ENCODE measurements at regions not wholly inside any gene's neighbourhood (a gene's known extent, or its start where the extent isn't known, plus 50 kb on each side); places are given as distances from the start of the nearest gene placed in this dataset.

DNA sequence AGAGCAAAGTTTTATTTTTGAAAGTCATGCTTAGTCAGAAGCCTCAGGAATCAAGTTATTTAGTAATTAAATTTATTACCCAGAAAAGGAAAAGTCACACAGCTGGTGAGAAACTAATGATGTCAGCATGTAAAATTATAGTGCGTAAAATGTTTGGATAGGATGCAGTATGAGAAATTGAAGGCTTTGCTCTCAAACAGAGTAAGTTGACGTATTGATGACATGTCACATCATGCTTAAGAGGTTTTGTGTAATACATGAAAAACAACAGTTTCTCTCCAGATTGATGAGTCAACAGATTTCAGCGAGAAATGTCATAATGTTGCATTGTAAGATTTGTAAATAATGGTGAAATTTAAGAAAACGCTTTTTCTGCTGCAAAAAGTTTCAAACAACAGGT, 769.8 kb downstream of the METTL15 start:
- no peak for TF ChIP-seq ZNF274 (IDR thresholded peaks at IDR 0.05; ENCODE audit: low read depth, low read length)
- TF ChIP-seq SUZ12 (IDR thresholded peaks at IDR 0.05; ENCODE audit: extremely low read depth, insufficient read depth, insufficient read length) = no peak
- no peak for TF ChIP-seq YY1 (IDR thresholded peaks at IDR 0.05; ENCODE audit: insufficient read depth, insufficient read length)
- Histone ChIP-seq H3K36me3 (ENCODE audit: insufficient read depth, insufficient read length, low read length) (no peaks in the 10 kb centered on the region), H3K4me3 (ENCODE audit: insufficient read length, low read depth) (no peak overlapping the region), H3K9ac (ENCODE audit: insufficient read length, low read depth) (no peak overlapping the region), H3K4me1 (ENCODE audit: insufficient read depth, insufficient read length) (no peaks in the 10 kb centered on the region), H3K9me3 (ENCODE audit: insufficient read depth, low read length) (no peaks in the 10 kb centered on the region), H3K27me3 (ENCODE audit: insufficient read depth, insufficient read length) (no peaks in the 10 kb centered on the region)
- no peak for DNase-seq (ENCODE audit: low read depth, low spot score)

DNA sequence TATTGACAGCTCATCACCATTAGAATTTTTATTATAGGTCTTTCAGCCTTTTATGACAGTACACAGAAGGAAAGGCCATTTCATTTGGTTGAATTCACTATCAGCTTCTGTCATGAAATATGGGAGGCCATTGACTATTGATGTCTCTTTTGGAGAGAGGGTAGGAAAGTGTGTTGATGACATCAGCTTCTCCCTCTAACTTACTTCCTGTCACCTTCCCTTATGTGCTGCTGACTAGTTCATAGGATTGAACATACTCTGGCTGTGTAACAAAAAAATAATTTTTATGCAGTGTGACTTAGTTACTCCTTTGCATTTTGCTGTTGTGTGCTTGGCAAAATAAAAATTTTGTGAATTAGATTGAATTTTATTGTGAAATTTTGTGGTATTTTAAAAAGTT, 769.2 kb downstream of the METTL15 start:
- no peak for DNase-seq (ENCODE audit: low read depth, low spot score)
- Histone ChIP-seq H3K4me3 (ENCODE audit: insufficient read length, low read depth) (no peak overlapping the region), H3K36me3 (ENCODE audit: insufficient read depth, insufficient read length, low read length) (no peaks in the 10 kb centered on the region), H3K9me3 (ENCODE audit: insufficient read depth, low read length) (no peaks in the 10 kb centered on the region), H3K9ac (ENCODE audit: insufficient read length, low read depth) (no peak overlapping the region), H3K4me1 (ENCODE audit: insufficient read depth, insufficient read length) (no peaks in the 10 kb centered on the region), H3K27me3 (ENCODE audit: insufficient read depth, insufficient read length) (no peaks in the 10 kb centered on the region)
- TF ChIP-seq YY1 (IDR thresholded peaks at IDR 0.05; ENCODE audit: insufficient read depth, insufficient read length) = no peak
- TF ChIP-seq ZNF274 (IDR thresholded peaks at IDR 0.05; ENCODE audit: low read depth, low read length) = no peak
- TF ChIP-seq SUZ12 (IDR thresholded peaks at IDR 0.05; ENCODE audit: extremely low read depth, insufficient read depth, insufficient read length) = no peak

DNA sequence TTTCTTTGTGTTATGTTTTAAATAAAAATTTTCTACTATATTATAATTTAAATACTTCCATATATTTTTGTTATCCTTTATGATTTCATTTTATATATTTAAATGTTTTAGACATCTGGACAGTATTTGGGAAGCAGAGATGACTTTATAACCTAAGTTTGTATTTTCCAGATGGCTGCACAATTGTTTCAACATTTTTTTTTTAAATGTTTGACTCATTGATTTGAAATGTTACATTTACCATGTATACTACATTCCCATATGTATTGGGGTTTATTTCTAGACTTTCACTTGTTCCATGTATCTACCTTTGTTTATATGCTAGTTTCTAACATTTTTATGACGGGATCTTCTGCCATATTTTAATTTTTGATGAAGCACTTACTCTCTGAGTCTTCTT, 766.5 kb downstream of the METTL15 start:
- H3K4me3 ChIP-seq (ENCODE audit: insufficient read length, low read depth) = no peak overlapping the region
- H3K9me3 ChIP-seq (ENCODE audit: insufficient read depth, low read length) = no peaks in the 10 kb centered on the region
- TF ChIP-seq SUZ12 (IDR thresholded peaks at IDR 0.05; ENCODE audit: extremely low read depth, insufficient read depth, insufficient read length) (no peak), ZNF274 (IDR thresholded peaks at IDR 0.05; ENCODE audit: low read depth, low read length) (no peak), YY1 (IDR thresholded peaks at IDR 0.05; ENCODE audit: insufficient read depth, insufficient read length) (no peak)
- H3K4me1 ChIP-seq (ENCODE audit: insufficient read depth, insufficient read length) = no peaks in the 10 kb centered on the region
- no peak for DNase-seq (ENCODE audit: low read depth, low spot score)
- H3K9ac ChIP-seq (ENCODE audit: insufficient read length, low read depth) = no peak overlapping the region
- H3K27me3 ChIP-seq (ENCODE audit: insufficient read depth, insufficient read length) = no peaks in the 10 kb centered on the region
- H3K36me3 ChIP-seq (ENCODE audit: insufficient read depth, insufficient read length, low read length) = no peaks in the 10 kb centered on the region

DNA sequence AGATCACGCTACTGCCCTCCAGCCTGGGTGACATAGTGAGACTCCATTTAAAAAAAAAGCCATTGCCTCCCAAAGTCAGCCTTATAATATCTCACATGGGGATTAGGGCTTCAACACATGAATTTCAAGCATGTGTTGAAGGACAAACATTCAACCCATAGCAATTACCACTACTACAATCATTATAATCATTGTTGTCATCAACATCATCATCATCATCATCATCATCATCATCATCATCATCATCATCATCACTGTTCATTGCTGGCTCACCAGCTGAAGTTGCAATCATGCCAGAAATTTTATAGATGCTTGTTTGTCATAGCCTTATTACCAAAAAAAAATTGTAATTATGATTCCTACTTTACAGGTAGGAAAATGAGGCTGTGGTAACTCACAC, 762.9 kb downstream of the METTL15 start:
- Histone ChIP-seq H3K9me3 (ENCODE audit: insufficient read depth, low read length) (no peaks in the 10 kb centered on the region), H3K4me3 (ENCODE audit: insufficient read length, low read depth) (no peak overlapping the region), H3K36me3 (ENCODE audit: insufficient read depth, insufficient read length, low read length) (no peaks in the 10 kb centered on the region), H3K4me1 (ENCODE audit: insufficient read depth, insufficient read length) (no peaks in the 10 kb centered on the region), H3K9ac (ENCODE audit: insufficient read length, low read depth) (no peak overlapping the region), H3K27me3 (ENCODE audit: insufficient read depth, insufficient read length) (no peaks in the 10 kb centered on the region)
- DNase-seq (ENCODE audit: low read depth, low spot score) = no peak
- no peak for TF ChIP-seq YY1 (IDR thresholded peaks at IDR 0.05; ENCODE audit: insufficient read depth, insufficient read length)
- TF ChIP-seq SUZ12 (IDR thresholded peaks at IDR 0.05; ENCODE audit: extremely low read depth, insufficient read depth, insufficient read length) = no peak
- TF ChIP-seq ZNF274 (IDR thresholded peaks at IDR 0.05; ENCODE audit: low read depth, low read length) = no peak

DNA sequence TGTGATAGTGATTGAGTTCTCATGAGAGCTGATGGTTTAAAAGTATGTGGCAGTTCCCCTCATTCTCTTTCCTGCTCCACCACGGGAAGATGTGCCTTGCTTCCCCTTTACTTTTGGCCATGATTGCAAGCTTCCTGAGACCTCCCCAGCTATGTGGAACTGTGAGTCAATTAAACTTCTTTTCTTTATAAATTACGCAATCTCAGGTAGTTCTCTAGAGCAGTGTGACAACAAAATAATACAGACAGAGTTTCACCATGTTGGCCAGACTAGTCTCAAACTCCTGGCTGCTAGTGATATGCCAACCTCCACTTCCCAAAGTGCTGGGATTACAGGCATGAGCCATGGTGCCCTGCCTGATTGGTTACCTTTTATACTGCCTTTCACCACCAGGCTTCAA, 755.2 kb downstream of the METTL15 start:
- H3K9me3 ChIP-seq (ENCODE audit: insufficient read depth, low read length) = no peaks in the 10 kb centered on the region
- H3K27me3 ChIP-seq (ENCODE audit: insufficient read depth, insufficient read length) = no peaks in the 10 kb centered on the region
- no peak overlapping the region for H3K9ac ChIP-seq (ENCODE audit: insufficient read length, low read depth)
- no peak overlapping the region for H3K4me3 ChIP-seq (ENCODE audit: insufficient read length, low read depth)
- no peak for DNase-seq (ENCODE audit: low read depth, low spot score)
- TF ChIP-seq ZNF274 (IDR thresholded peaks at IDR 0.05; ENCODE audit: low read depth, low read length) (no peak), YY1 (IDR thresholded peaks at IDR 0.05; ENCODE audit: insufficient read depth, insufficient read length) (no peak), SUZ12 (IDR thresholded peaks at IDR 0.05; ENCODE audit: extremely low read depth, insufficient read depth, insufficient read length) (no peak)
- no peaks in the 10 kb centered on the region for H3K36me3 ChIP-seq (ENCODE audit: insufficient read depth, insufficient read length, low read length)
- H3K4me1 ChIP-seq (ENCODE audit: insufficient read depth, insufficient read length) = no peaks in the 10 kb centered on the region

DNA sequence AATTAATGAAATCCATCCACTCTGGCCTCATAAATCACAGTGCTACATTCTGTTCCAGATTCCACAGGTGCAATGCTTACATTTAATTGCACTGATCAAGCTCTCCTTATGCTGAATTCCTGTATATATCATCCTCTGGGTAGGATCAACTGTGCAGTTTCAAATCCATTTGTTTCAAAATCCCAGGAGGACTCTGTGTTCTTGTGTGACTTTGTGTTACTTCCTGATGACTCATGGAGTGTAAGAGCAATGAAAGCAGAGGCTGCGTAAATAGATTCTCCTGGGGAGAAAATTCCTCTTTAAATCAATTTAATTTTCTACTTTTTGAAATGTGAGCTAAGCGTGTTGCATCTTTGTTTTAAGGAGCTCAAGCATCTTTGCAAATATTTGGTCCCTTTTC, 752.7 kb downstream of the METTL15 start:
- Histone ChIP-seq H3K4me1 (ENCODE audit: insufficient read depth, insufficient read length) (no peaks in the 10 kb centered on the region), H3K27me3 (ENCODE audit: insufficient read depth, insufficient read length) (no peaks in the 10 kb centered on the region), H3K36me3 (ENCODE audit: insufficient read depth, insufficient read length, low read length) (no peaks in the 10 kb centered on the region), H3K9me3 (ENCODE audit: insufficient read depth, low read length) (no peaks in the 10 kb centered on the region), H3K4me3 (ENCODE audit: insufficient read length, low read depth) (no peak overlapping the region), H3K9ac (ENCODE audit: insufficient read length, low read depth) (no peak overlapping the region)
- TF ChIP-seq YY1 (IDR thresholded peaks at IDR 0.05; ENCODE audit: insufficient read depth, insufficient read length) (no peak), ZNF274 (IDR thresholded peaks at IDR 0.05; ENCODE audit: low read depth, low read length) (no peak), SUZ12 (IDR thresholded peaks at IDR 0.05; ENCODE audit: extremely low read depth, insufficient read depth, insufficient read length) (no peak)
- DNase-seq (ENCODE audit: low read depth, low spot score) = no peak

DNA sequence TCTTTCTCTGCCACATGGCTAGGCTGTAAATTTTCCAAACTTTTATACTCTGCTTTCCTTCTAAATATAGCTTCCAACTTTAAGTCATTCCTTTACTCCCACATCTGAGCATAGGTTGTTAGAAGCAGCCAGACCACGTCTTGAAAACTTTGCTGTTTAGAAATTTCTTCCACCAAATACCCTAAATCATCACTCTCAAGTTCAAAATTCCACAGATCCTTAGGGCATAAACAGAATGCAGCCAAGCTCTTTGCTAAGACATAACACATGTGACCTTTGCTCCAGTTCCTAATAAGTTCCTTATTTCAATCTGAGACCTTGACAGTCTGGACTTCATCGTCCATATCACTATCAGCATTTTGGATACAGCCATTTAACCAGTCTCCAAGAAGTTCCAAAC, 749.9 kb downstream of the METTL15 start:
- Histone ChIP-seq H3K9ac (ENCODE audit: insufficient read length, low read depth) (no peak overlapping the region), H3K9me3 (ENCODE audit: insufficient read depth, low read length) (no peaks in the 10 kb centered on the region), H3K27me3 (ENCODE audit: insufficient read depth, insufficient read length) (no peaks in the 10 kb centered on the region), H3K36me3 (ENCODE audit: insufficient read depth, insufficient read length, low read length) (no peaks in the 10 kb centered on the region), H3K4me1 (ENCODE audit: insufficient read depth, insufficient read length) (no peaks in the 10 kb centered on the region), H3K4me3 (ENCODE audit: insufficient read length, low read depth) (no peak overlapping the region)
- TF ChIP-seq YY1 (IDR thresholded peaks at IDR 0.05; ENCODE audit: insufficient read depth, insufficient read length) (no peak), ZNF274 (IDR thresholded peaks at IDR 0.05; ENCODE audit: low read depth, low read length) (no peak), SUZ12 (IDR thresholded peaks at IDR 0.05; ENCODE audit: extremely low read depth, insufficient read depth, insufficient read length) (no peak)
- DNase-seq (ENCODE audit: low read depth, low spot score) = no peak

DNA sequence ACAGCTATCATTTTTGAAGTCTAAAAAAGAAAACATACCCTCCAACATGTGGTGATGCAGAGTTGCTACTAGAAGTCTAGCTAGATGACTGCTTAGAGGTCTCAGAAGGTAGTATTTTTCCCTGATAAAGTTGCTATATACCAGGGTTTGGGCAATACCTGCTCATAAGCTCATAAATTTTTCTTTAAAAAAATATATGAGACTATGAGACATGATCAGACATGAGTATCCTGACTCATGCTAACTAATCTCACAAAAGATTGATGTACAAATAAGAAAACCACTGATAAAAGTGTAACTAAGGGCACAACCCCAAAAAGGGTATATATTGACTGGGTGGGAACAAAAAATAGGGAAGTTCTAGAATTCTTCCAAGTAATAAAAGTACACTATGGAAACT, 740.9 kb downstream of the METTL15 start:
- Histone ChIP-seq H3K9ac (ENCODE audit: insufficient read length, low read depth) (no peak overlapping the region), H3K36me3 (ENCODE audit: insufficient read depth, insufficient read length, low read length) (no peaks in the 10 kb centered on the region), H3K4me3 (ENCODE audit: insufficient read length, low read depth) (no peak overlapping the region), H3K27me3 (ENCODE audit: insufficient read depth, insufficient read length) (no peaks in the 10 kb centered on the region), H3K9me3 (ENCODE audit: insufficient read depth, low read length) (peaks cover 12% of the 10 kb centered on the region), H3K4me1 (ENCODE audit: insufficient read depth, insufficient read length) (no peaks in the 10 kb centered on the region)
- TF ChIP-seq ZNF274 (IDR thresholded peaks at IDR 0.05; ENCODE audit: low read depth, low read length) (no peak), SUZ12 (IDR thresholded peaks at IDR 0.05; ENCODE audit: extremely low read depth, insufficient read depth, insufficient read length) (no peak), YY1 (IDR thresholded peaks at IDR 0.05; ENCODE audit: insufficient read depth, insufficient read length) (no peak)
- DNase-seq (ENCODE audit: low read depth, low spot score) = no peak

Data from NT2/D1 (cell line).